ENCODE measurements at regions not wholly inside any gene's neighbourhood (a gene's known extent, or its start where the extent isn't known, plus 50 kb on each side); places are given as distances from the start of the nearest gene placed in this dataset.

GRCh38 chr12:130070126-130070611, 92.1 kb upstream of the FZD10 start:
- FAIRE-seq (no peak), DNase-seq (ENCODE audit: insufficient read length, low spot score) (no peak)

- FAIRE-seq (no peak), DNase-seq (ENCODE audit: insufficient read length, low spot score) (no peak)
These were observed 88.5 kb upstream of the FZD10 start for GRCh38 chr12:130073721-130074120.

DNA sequence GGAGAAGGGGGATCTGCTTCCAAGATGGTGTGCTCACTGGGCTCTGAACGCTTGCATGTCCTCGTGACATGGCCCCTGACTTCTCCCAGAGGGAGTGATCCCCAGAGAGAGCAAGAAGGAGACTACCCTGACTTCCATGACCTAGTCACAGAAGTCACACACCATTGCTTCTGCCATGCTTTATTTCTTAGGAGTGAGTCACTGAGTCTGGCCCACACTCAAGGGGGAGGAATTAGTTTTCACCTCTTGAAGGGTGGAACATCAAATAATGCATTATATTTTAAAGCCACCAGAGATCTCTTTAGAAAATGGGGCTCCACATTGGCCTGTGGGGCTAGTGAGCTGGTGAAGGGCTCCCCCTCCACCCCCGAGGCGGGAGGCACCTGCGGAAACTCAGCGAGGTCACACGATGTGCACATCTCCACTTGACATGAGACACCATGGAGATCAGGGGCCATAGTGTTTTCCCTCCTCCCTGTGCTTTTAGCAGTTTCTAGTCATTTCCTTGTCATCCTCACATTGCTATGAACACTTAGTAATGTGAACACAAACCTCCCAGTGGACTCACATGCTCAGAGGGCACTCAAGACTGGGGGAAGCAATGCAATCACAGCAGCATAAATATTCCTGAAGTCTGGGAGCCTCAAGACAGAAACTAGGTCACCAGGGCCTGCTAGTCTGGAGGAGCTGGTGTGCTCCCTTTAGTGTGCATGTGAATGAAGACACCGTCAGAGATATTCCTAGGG, 87.4 kb upstream of the FZD10 start:
- no peak for FAIRE-seq
- no peak for DNase-seq (ENCODE audit: insufficient read length, low spot score)

DNA sequence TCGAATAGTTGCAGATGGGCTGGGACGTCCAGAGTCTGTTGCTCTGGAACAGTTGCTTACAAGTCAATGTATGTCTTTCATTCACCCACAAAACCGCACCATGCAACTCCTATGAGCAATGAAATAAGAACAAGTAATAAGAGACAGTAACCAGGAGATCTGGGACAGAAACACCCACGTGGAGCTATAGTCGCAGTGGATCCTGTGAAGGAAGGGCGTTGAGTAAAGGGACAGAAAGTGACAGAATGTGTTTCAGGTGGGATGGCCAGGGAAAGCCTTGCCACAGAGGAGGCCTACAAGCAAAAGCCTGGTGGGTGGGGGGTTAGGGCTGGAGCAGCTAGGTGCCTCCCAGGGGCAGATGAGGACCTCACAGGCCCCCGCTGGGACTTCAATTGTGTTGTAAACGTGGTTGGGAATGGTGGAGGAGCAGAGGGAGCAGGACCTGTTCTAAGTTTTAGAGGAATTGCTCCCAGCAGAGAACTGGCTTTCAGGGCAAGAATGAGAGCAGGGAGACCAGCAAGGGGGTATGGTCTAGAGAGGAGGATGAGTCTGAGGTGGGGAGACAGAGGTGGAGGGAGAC, 86.7 kb upstream of the FZD10 start:
- DNase-seq (ENCODE audit: insufficient read length, low spot score) (no peak), FAIRE-seq (no peak)

DNA sequence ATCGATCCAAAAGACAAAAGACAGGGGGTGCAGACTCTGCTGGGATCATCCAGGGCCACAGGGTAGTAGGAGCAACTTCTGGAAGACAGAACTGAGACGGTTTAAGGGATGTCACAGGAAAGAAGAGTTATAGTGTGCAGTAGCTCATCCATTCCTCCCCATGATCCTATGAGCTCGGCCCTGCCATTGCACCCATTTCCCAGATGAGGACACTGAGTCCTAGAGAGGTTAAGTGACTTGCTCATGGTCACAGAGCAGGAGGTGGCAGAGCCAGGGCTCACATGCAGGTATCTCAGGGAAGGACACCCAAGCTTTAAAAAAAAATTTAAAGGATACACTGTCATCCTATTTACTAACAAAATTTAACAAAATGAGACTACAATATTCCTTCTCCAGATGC, 86.1 kb upstream of the FZD10 start:
- FAIRE-seq: no peak

DNA sequence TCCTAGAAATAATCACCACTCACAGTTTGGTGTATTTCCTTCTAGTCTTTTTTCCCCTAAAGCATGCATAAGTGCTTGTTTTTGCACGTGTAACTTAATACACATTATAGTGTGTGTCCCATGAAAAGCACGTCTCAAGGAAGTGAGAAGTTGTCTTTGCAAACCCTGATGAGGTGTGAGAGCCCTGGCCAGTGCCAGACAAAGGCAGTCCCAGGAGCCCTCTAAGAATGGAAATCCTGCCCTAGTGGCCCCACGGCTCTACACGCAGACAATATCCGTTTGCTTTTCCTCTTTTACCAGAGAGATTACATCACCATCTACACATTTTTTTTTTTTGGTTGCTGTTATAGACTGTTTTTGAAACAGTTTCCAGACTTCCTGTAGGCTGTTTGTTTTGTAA, 85.5 kb upstream of the FZD10 start:
- DNase-seq (ENCODE audit: insufficient read length, low spot score) (no peak), FAIRE-seq (no peak)

More for the DNA sequence above, 86.1 kb upstream of the FZD10 start:
- DNase-seq (ENCODE audit: insufficient read length, low spot score): no peak

DNA sequence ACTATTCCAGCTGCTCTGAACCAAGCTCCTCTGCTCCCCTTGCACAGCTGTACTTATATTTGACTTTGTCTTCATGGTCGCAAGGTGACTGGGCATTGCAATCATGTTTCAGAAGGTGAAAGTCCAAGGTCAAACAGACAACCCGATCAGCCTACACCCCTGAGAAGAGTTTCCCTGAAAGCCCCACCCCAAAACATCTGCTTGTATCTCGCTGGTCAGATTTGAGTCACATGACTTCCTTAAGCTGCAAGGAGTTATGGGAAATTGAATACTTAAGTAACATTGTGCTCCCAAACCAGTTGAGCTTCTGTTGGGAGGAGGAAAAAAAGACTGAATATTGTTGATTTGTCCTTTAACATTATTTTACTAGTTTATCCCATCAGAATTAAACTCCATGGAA, 83.4 kb upstream of the FZD10 start:
- FAIRE-seq: no peak
- DNase-seq (ENCODE audit: insufficient read length, low spot score): no peak

GRCh38 chr12:130079279-130079678, 83.0 kb upstream of the FZD10 start:
- DNase-seq (ENCODE audit: insufficient read length, low spot score) (no peak), FAIRE-seq (no peak)

- no peak for DNase-seq (ENCODE audit: insufficient read length, low spot score)
- FAIRE-seq: no peak
These were observed 82.1 kb upstream of the FZD10 start for GRCh38 chr12:130080205-130080604.

DNA sequence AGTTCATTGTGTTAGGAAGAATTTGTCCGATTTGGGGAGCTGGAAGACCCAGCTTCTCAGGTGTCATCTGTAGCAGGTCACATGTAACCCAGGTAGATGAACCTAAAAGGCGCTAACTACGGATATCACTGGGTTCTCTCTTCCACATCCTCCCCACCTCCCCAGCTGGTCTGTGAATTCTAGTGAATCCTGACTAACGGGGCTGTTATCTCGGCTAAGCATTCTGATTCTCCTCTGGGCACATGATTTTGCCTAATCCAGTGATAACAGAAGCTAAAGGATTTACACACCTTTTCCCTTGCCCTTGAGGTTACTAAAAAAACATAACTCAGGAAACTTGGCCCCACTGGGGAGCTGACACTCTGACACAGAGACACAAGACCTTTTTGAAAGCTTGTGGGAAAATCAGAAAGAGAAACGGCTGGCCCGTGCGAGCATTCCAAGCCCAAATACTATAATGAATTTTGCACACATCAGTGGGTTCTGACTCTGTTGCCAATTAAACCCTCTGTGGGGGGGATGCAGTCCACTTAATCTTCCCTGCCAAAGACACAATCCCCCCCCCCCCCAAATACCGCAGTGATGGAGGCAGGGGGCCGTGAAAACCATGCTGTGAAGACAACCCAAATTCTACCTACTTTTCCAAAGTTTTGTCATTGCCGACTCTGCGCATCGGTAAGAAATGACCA, 81.0 kb upstream of the FZD10 start:
- FAIRE-seq: no peak
- no peak for DNase-seq (ENCODE audit: insufficient read length, low spot score)

DNA sequence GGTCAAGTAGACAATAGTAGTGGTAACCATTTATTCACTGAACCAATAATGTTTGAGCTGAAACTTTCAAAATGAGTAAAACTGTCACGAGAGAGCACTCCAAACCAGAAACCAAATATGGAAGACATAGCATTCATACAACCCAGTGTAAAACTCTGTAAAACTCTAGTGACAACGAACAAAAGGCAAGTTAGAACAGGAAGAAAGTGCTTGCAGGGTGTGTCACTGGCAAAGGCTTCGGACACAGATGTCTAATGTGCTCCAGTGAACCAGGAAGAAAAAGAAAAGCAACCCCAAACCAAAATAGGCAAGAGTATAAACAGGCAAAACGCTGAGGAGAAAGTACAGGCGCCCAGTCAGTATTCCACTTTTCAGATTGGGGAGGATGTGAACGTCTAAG, 79.3 kb upstream of the FZD10 start:
- DNase-seq (ENCODE audit: insufficient read length, low spot score): no peak
- no peak for FAIRE-seq

- FAIRE-seq (no peak), DNase-seq (ENCODE audit: insufficient read length, low spot score) (no peak)
These were observed 78.5 kb upstream of the FZD10 start for GRCh38 chr12:130083734-130084133.

GRCh38 chr12:130084359-130084758, 77.9 kb upstream of the FZD10 start:
- no peak for DNase-seq (ENCODE audit: insufficient read length, low spot score)
- no peak for FAIRE-seq

DNA sequence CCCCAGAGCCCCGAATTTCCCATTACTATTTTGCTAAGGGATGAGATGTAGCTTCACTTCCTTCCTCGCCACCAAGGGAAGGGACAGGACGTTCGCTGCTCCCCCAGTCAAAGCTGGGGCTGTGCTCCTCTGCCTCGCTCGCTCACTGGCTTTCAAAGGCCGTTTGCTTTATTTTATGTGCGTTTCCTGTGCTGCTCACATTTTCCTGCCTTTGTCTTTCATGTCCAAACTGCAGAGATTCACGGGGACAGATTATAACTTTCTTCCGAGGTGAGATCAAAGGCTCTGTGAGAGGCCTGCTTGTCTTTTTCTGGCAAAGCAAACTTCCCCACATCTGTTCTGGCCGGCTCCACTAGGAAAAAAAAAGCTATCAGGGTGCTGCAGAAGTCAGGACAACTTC, 76.0 kb upstream of the FZD10 start:
- FAIRE-seq (no peak), DNase-seq (ENCODE audit: insufficient read length, low spot score) (no peak)

- DNase-seq (ENCODE audit: insufficient read length, low spot score) (no peak), FAIRE-seq (no peak)
These were observed 75.5 kb upstream of the FZD10 start for GRCh38 chr12:130086797-130087196.

GRCh38 chr12:130087222-130087621, 75.0 kb upstream of the FZD10 start:
- no peak for FAIRE-seq
- DNase-seq (ENCODE audit: insufficient read length, low spot score): no peak

DNA sequence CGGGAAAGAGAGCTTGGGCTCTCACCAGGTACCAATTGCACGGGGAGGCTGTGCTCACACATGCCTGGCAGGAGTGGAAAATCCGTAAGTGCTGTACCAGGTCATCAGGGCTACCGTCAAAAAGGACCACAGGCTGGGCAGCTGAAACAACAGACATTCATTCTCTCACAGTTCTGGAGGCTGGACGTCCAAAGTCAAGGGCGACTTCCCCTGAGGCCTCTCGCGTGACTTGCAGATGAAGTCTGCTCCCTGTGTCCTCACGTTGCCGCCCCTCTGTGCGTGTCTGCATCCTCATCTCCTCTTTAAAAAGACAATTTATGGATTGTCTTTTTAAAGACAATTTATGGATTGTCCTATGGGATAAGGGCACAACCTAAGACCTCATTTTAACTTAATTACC, 73.8 kb upstream of the FZD10 start:
- FAIRE-seq (no peak), DNase-seq (ENCODE audit: insufficient read length, low spot score) (no peak)

DNA sequence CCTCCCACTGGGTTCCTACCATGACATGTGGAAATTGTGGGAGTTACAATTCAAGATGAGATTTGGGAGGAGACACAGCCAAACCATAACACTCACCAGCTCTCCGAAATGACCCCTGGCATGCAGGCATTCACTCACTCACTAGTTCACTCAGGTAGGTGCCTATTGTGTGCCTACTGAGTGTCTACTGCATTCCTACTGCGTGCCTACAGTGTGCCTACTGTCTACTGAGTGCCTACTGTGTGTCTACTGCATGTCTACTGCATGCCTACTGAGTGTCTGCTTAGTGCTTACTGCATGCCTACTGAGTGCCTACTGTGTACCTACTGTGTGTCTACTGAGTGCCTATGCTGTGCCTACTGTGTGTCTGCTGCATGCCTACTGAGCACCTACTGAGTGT, 71.7 kb upstream of the FZD10 start:
- no peak for DNase-seq (ENCODE audit: insufficient read length, low spot score)
- FAIRE-seq: peak; percentile 4

DNA sequence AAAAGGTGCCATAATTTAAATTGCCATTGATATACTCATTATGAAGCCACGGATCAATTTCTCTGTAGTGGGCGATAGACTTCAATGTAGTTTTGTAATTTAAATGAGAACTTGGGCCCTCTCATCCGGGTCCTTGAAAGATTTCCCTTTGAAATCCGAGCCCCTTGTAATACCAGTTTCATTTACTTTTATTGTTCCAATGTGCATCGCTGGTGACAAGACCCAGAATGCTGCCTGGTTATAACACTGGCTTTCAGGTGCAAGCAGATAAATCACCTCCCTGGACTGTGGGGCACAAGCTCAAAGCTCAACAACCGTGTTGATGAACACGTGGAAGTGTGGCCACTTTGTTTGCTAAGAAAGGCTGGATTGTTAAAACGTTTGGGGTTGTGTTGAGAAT, 68.9 kb upstream of the FZD10 start:
- no peak for DNase-seq (ENCODE audit: insufficient read length, low spot score)
- no peak for FAIRE-seq

DNA sequence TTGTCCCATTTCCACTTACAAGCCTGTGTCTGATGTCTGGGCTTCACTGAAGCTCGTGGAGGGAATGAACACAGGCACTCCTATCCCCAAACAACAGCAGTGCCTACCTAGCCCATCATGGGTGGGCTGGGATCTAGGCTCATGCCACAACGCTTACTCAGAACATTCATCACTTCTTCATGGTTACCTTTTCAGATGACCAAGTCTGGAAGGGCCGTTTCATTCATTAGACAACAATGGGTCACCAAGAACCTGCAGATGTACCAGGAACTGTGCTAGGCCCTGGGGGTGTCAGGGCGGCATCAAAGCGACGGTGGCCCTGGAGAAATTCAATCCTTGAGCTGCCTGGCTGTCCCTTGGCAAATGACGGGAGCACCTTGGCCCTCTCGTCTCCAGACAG, 64.9 kb upstream of the FZD10 start:
- no peak for FAIRE-seq
- no peak for DNase-seq (ENCODE audit: insufficient read length, low spot score)

DNA sequence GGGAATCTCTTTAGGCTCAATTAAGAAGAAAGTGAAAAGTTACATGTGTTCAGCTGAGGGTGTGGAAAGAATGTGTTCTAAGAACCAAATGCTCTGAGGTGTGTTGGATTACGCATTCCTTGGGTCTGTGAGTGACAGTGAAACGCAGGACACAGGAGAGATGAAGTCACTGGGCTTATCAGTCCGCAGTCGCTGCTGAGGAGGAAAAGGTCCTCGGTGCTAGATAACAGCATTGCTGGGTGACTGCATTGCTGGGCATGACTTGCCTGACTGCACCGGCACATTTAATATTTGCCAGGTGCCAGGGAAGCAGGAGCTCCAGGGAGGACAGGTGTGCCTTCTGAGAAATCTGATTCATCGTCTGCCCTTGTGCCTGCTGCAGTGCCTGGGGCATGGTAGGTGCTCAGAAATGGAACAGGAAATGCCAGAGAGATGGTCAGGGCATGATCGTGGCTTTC, 64.4 kb upstream of the FZD10 start:
- FAIRE-seq (no peak), DNase-seq (ENCODE audit: insufficient read length, low spot score) (no peak)
